ENCODE measurements at regions not wholly inside any gene's neighbourhood (a gene's known extent, or its start where the extent isn't known, plus 50 kb on each side); places are given as distances from the start of the nearest gene placed in this dataset.

- ATAC-seq (ENCODE audit: low read depth), result no peak
- no peaks in the 10 kb centered on the region for H3K36me3 Mint-ChIP-seq (ENCODE audit: low read depth)
- POLR2A ChIA-PET, result no interaction called here
Observed at GRCh38 chr14:43369710-43370564, 1137.1 kb downstream of the FSCB start.

DNA sequence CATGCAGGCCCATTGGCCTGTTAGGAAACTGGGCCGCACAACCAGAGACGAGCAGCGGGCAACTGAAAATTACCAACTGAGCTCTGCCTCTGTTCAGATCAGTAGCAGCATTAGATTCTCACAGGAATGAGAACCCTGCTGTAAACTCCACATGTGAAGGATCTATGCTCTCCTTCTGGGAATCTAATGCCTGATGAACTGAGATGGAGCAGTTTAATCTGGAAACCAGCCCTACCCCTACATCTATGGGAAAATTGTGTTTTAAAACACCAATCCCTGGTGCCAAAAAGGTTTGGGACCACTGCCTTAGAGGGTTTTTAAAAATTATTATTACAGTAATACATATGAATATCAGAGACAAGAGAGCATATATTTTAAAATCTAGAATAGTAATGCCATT is 1144.5 kb downstream of the FSCB start:
- TF ChIP-seq CTCF (IDR thresholded peaks at IDR 0.05), result no peak
- H3K36me3 Mint-ChIP-seq (ENCODE audit: low read depth), result no peaks in the 10 kb centered on the region
- intact Hi-C loops (cut with micrococcal nuclease), result no loop called here
- no peak overlapping the region for H3K27ac Mint-ChIP-seq
- CTCF ChIA-PET, result no interaction called here
- DNase-seq (no peak), ATAC-seq (ENCODE audit: low read depth) (no peak)
- no peaks in the 10 kb centered on the region for H3K27me3 Mint-ChIP-seq
- no peaks in the 10 kb centered on the region for H3K4me1 Mint-ChIP-seq
- POLR2A ChIA-PET, result no interaction called here
- H3K9me3 Mint-ChIP-seq, result no peaks in the 10 kb centered on the region
- no peak overlapping the region for H3K4me3 Mint-ChIP-seq

More at GRCh38 chr14:43369710-43370564, 1137.1 kb downstream of the FSCB start:
- Mint-ChIP-seq H3K4me3 (no peak overlapping the region), H3K4me1 (no peaks in the 10 kb centered on the region), H3K27ac (no peak overlapping the region), H3K9me3 (peaks cover 5% of the 10 kb centered on the region), H3K27me3 (no peaks in the 10 kb centered on the region)
- TF ChIP-seq CTCF (IDR thresholded peaks at IDR 0.05), result no peak
- intact Hi-C loops (cut with micrococcal nuclease), result no loop called here
- DNase-seq, result no peak
- CTCF ChIA-PET, result no interaction called here

DNA sequence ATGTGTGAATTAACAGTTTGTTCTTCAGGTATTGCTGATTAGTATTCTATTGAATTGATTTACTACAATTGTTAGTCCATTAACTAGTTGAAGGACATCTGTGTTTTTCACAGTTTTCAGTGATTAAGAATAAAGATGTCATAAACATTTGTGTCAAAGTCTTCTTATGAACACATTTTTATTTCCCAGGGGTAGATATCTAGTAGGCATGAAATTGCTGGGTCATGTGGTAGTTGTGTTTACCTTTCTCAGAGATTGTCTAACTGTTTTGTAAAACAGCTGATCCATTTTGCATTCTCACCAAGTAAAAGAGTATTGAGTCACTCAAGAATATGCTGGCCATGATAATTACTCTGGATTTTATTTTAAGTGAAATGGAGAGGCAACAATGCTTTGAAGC is 1145.3 kb downstream of the FSCB start:
- Mint-ChIP-seq H3K4me1 (no peaks in the 10 kb centered on the region), H3K27ac (no peak overlapping the region), H3K36me3 (ENCODE audit: low read depth) (no peaks in the 10 kb centered on the region), H3K9me3 (no peaks in the 10 kb centered on the region), H3K4me3 (no peak overlapping the region), H3K27me3 (no peaks in the 10 kb centered on the region)
- intact Hi-C loops (cut with micrococcal nuclease), result no loop called here
- CTCF ChIA-PET, result no interaction called here
- no peak for DNase-seq
- POLR2A ChIA-PET, result no interaction called here
- ATAC-seq (ENCODE audit: low read depth), result no peak
- TF ChIP-seq CTCF (IDR thresholded peaks at IDR 0.05), result no peak

DNA sequence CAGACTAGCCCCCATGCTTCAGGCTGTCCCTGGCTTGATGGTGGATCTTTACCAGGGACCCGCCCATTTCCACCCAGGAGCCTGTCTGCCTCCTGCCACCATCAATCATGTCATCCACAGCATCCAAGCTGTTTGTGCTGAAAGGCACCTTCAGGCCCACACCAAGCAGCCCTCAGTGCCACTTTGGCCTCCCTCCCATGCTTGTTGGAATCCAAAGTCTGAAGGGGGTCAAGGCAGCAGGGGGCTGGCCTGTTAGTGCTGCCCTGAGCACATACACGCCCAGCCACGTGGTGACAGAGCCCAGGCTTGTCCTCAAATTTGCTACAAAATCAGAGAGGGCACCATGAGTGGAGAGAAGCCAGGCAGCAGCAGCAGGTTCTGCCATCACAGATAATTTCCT is 1146.8 kb downstream of the FSCB start:
- intact Hi-C loops (cut with micrococcal nuclease), result no loop called here
- Mint-ChIP-seq H3K27ac (no peak overlapping the region), H3K4me1 (no peaks in the 10 kb centered on the region), H3K4me3 (no peak overlapping the region), H3K36me3 (ENCODE audit: low read depth) (no peaks in the 10 kb centered on the region), H3K9me3 (no peaks in the 10 kb centered on the region), H3K27me3 (no peaks in the 10 kb centered on the region)
- ATAC-seq (ENCODE audit: low read depth), result no peak
- POLR2A ChIA-PET, result no interaction called here
- no peak for DNase-seq
- CTCF ChIA-PET, result no interaction called here
- TF ChIP-seq CTCF (IDR thresholded peaks at IDR 0.05), result no peak

GRCh38 chr14:43359317-43359716 is 1147.8 kb downstream of the FSCB start:
- H3K4me3 Mint-ChIP-seq, result no peak overlapping the region
- ChIA-PET CTCF (no interaction called here), POLR2A (no interaction called here)
- no peak for ATAC-seq (ENCODE audit: low read depth)
- no peaks in the 10 kb centered on the region for H3K36me3 Mint-ChIP-seq (ENCODE audit: low read depth)
- DNase-seq, result no peak
- TF ChIP-seq CTCF (IDR thresholded peaks at IDR 0.05), result no peak
- intact Hi-C loops (cut with micrococcal nuclease), result no loop called here
- H3K27ac Mint-ChIP-seq, result no peak overlapping the region
- H3K4me1 Mint-ChIP-seq, result no peaks in the 10 kb centered on the region
- H3K9me3 Mint-ChIP-seq, result no peaks in the 10 kb centered on the region
- no peaks in the 10 kb centered on the region for H3K27me3 Mint-ChIP-seq
